GM23248 (cell line): ENCODE measurements at regions not wholly inside any gene's neighbourhood (a gene's known extent, or its start where the extent isn't known, plus 50 kb on each side); places are given as distances from the start of the nearest gene placed in this dataset.

Experiments used
- DNase-seq: peaks from one replicate; pipeline ENCODE4 v3.0.0-alpha.2; 2015
- H2AFZ ChIP-seq: fragments of 200-600 bp; sonication (generic); 2 replicates; pipeline ENCODE4 v1.6.1; 2016; ENCODE audit warnings: antibody characterized with exemption
- H3F3A ChIP-seq: fragments of 200-600 bp; sonication (generic); 2 replicates; pipeline ENCODE4 v1.6.1; 2016; ENCODE audit warnings: mild to moderate bottlenecking, antibody characterized with exemption, mixed run types; ENCODE audit not compliant: insufficient read depth
- H3K27ac ChIP-seq: fragments of 200-600 bp; sonication (generic); 2 replicates; pipeline ENCODE4 v1.5.1; 2016; ENCODE audit warnings: mild to moderate bottlenecking
- H3K27me3 ChIP-seq: fragments of 200-600 bp; sonication (generic); replicated peaks from 2 replicates; pipeline ENCODE4 v1.6.1; 2016; ENCODE audit warnings: mild to moderate bottlenecking; ENCODE audit not compliant: insufficient read depth
- H3K36me3 ChIP-seq: fragments of 200-600 bp; sonication (generic); 2 replicates; pipeline ENCODE4 v1.6.1; 2016; ENCODE audit warnings: low read depth, mild to moderate bottlenecking
- H3K4me1 ChIP-seq: fragments of 200-600 bp; sonication (generic); 2 replicates; pipeline ENCODE4 v1.6.1; 2016; ENCODE audit warnings: mild to moderate bottlenecking; ENCODE audit not compliant: insufficient read depth
- H3K4me2 ChIP-seq: fragments of 200-600 bp; sonication (generic); one replicate; pipeline ENCODE4 v1.6.1; 2016; ENCODE audit warnings: mild to moderate bottlenecking; ENCODE audit not compliant: unreplicated experiment
- H3K4me3 ChIP-seq: fragments of 200-600 bp; sonication (generic); 2 replicates; pipeline ENCODE4 v1.5.1; 2016; ENCODE audit warnings: mild to moderate bottlenecking
- H3K79me2 ChIP-seq: fragments of 200-600 bp; sonication (generic); 2 replicates; pipeline ENCODE4 v1.6.1; 2016; ENCODE audit warnings: mild to moderate bottlenecking; ENCODE audit not compliant: insufficient read depth
- H3K9ac ChIP-seq: fragments of 200-600 bp; sonication (generic); 2 replicates; pipeline ENCODE4 v1.6.1; 2016; ENCODE audit warnings: mild to moderate bottlenecking
- H3K9me2 ChIP-seq: fragments of 200-600 bp; sonication (generic); 2 replicates; pipeline ENCODE4 v1.6.1; 2016; ENCODE audit warnings: mixed run types, mild to moderate bottlenecking, moderate library complexity; ENCODE audit not compliant: insufficient read depth
- H3K9me3 ChIP-seq: fragments of 200-600 bp; sonication (generic); one replicate; pipeline ENCODE4 v1.6.1; 2017; ENCODE audit warnings: low read depth
- H4K20me1 ChIP-seq: fragments of 200-600 bp; sonication (generic); 2 replicates; pipeline ENCODE4 v1.6.0; 2016; ENCODE audit not compliant: insufficient read depth
- EZH2 ChIP-seq: fragments of 200-600 bp; sonication (generic); IDR thresholded peaks from 2 replicates; pipeline ENCODE4 v1.6.1; 2018; ENCODE audit warnings: antibody characterized with exemption, mild to moderate bottlenecking; ENCODE audit not compliant: insufficient read depth, poor library complexity, severe bottlenecking
- EZH2phosphoT487 ChIP-seq: fragments of 200-600 bp; sonication (generic); IDR thresholded peaks from 2 replicates; pipeline ENCODE4 v1.6.1; 2018; ENCODE audit warnings: antibody characterized with exemption, moderate library complexity, mild to moderate bottlenecking, low read depth; ENCODE audit not compliant: insufficient read depth
- WGBS, 2 experiments: methylation state at CpG; one replicate each; pipeline ENCODE4 v1.1.6; 2015 to 2017; ENCODE audit warnings: low lambda C conversion rate in 2 of 2, low coverage in 1 of 2; ENCODE audit errors: missing lambda C conversion rate in 2 of 2; 5-methylcytosine and 5-hydroxymethylcytosine counted together
- in situ Hi-C: fragments of 300-500 bp; cut with MboI; formaldehyde crosslinking; loops from 2 replicates; pipeline ENCODE4 v1.15.0; 2020

DNA sequence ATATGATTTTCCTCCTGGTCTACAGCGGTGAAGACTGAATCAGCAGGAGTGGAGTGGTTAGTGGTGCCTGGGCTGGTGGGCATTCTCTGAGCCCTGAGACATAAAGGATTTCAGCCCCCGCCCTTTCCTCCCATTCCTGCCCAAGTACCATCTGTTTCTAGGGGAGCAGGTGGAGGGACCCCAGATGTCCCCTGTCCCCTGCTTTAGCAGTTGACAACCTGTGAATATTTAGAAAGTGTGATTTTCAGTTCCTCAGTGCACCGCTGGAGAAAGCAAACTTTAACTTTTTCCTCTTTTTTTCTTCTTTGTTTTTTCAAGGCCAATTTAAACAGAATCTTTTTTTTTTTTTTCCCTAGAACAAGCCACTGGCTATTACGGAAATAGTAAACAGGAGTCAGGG, 163.8 kb upstream of the MYL2 start:
- H3K9me3 ChIP-seq = no peaks in the 10 kb centered on the region
- H3K79me2 ChIP-seq = no peaks in the 10 kb centered on the region
- no peak overlapping the region for H3K27ac ChIP-seq
- 31 to 43% methylated on average over 4 of the region's 4 CpGs for WGBS, 2 experiments
- no peaks in the 10 kb centered on the region for H3F3A ChIP-seq
- H3K36me3 ChIP-seq = no peaks in the 10 kb centered on the region
- H3K4me1 ChIP-seq = no peaks in the 10 kb centered on the region
- H3K9ac ChIP-seq = no peak overlapping the region
- no peak overlapping the region for H3K4me2 ChIP-seq
- in situ Hi-C loops = no loop called here
- DNase-seq = no peak
- no peaks in the 10 kb centered on the region for H3K9me2 ChIP-seq
- peaks cover 64% of the 10 kb centered on the region for H3K27me3 ChIP-seq
- TF ChIP-seq EZH2 = no peak
- no peak for TF ChIP-seq EZH2phosphoT487
- no peak overlapping the region for H2AFZ ChIP-seq
- no peaks in the 10 kb centered on the region for H4K20me1 ChIP-seq
- no peak overlapping the region for H3K4me3 ChIP-seq

DNA sequence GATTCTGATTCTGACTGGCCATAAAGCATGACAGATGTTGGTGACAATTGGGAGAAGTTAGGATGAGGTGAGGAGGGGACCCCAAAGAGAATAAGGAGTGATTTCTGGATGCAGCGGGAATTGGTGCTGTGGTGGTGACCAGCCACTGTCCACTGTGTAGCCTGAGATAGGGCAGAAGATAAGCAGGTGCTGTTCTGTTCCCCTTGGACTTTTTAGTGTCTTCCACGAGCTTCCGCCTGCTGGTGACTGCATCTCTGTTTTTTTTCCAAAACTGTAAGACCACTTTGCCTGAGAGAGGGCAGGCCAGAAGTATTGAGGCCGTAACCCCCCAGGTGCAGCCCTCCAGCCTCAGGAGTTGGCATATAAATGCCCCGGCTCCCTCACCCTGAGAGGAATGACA, 161.2 kb upstream of the MYL2 start:
- Histone ChIP-seq H3K4me2 (no peak overlapping the region), H3K4me1 (no peaks in the 10 kb centered on the region), H2AFZ (no peak overlapping the region), H3K4me3 (no peak overlapping the region), H3K36me3 (no peaks in the 10 kb centered on the region), H4K20me1 (no peaks in the 10 kb centered on the region), H3K9me2 (no peaks in the 10 kb centered on the region), H3K27ac (no peak overlapping the region), H3K9me3 (no peaks in the 10 kb centered on the region), H3F3A (no peaks in the 10 kb centered on the region), H3K79me2 (no peaks in the 10 kb centered on the region), H3K27me3 (peaks cover 71% of the 10 kb centered on the region), H3K9ac (no peak overlapping the region)
- in situ Hi-C loops = no loop called here
- no peak for TF ChIP-seq EZH2phosphoT487
- TF ChIP-seq EZH2 = no peak
- 46 to 52% methylated on average over 5 of the region's 5 CpGs for WGBS, 2 experiments
- no peak for DNase-seq

DNA sequence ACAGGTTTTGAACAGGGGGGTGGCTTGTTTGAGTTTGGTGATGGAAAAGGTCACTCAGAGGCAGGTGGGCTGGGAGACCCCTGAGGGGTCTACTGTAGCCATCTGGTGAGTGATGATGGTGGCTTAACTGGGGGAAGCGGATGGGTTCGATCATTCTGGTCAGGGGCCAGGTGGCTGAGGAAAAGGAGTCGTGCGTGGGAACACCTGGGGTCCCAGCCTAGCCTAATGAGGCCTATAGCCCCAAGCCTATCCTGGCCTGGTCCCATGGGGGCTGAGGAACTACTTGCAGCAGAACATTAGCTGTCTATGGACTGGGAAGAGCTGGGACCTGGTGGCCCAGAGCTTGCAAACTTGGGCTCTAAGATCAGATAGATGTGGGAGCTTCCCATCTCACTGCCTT, 158.4 kb upstream of the MYL2 start:
- no peaks in the 10 kb centered on the region for H3K9me3 ChIP-seq
- H3K4me3 ChIP-seq = no peak overlapping the region
- H3K9me2 ChIP-seq = no peaks in the 10 kb centered on the region
- H3K4me2 ChIP-seq = no peak overlapping the region
- no peak for TF ChIP-seq EZH2phosphoT487
- TF ChIP-seq EZH2 = no peak
- in situ Hi-C loops = no loop called here
- no peaks in the 10 kb centered on the region for H3F3A ChIP-seq
- no peak for DNase-seq
- no peaks in the 10 kb centered on the region for H3K79me2 ChIP-seq
- H3K9ac ChIP-seq = no peak overlapping the region
- H4K20me1 ChIP-seq = no peaks in the 10 kb centered on the region
- 64 to 66% methylated on average over 4 of the region's 4 CpGs for WGBS, 2 experiments
- no peak overlapping the region for H3K27ac ChIP-seq
- peaks cover 63% of the 10 kb centered on the region for H3K27me3 ChIP-seq
- H3K36me3 ChIP-seq = no peaks in the 10 kb centered on the region
- H2AFZ ChIP-seq = no peak overlapping the region
- H3K4me1 ChIP-seq = no peaks in the 10 kb centered on the region

DNA sequence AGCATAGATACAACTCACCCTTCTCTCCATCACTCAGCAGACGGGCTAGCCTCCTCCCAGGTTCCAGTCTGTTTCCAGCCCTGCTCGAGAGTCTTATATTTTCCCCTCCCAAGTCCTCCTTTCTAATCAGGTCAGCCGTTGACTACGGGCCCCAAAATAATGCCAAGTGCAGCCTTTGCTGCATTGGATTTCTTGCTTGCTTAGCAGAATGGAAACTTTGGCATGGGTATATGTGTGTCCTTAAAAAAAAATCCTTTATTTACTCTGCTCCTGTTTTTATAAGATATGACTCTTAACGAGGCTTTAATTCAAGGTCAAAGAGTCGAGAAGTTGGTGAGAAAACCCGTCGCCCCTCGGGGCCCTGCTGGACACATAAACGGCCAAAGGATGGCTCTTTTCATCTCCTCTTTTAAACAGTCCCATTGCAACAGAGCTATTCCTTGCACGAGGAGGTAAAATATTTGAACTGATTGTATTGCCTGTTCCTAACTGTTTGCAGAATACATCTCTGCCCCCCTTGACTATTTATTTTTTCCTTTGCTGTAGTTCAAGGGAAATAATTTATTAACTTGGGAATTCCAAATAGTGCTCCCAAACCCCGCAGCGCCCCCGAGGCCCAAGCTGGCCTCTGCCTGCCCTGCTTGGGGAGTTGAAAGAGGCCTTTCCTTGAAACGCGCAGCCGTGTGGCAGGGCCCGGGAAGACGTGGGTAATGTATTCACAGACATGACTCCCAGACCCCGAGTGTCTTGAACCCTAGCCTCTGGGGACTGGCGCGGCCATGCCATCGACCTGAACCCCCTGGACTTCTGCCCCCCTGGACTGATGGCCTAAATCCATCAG, 156.5 kb upstream of the MYL2 start:
- Histone ChIP-seq H3K4me3 (no peak overlapping the region), H3K27ac (no peak overlapping the region), H3K27me3 (peaks cover 59% of the 10 kb centered on the region), H3K36me3 (no peaks in the 10 kb centered on the region), H4K20me1 (no peaks in the 10 kb centered on the region), H3K79me2 (no peaks in the 10 kb centered on the region), H3K9me2 (no peaks in the 10 kb centered on the region), H3K9ac (no peak overlapping the region), H3K4me2 (no peak overlapping the region), H2AFZ (no peak overlapping the region), H3F3A (no peaks in the 10 kb centered on the region), H3K4me1 (no peaks in the 10 kb centered on the region), H3K9me3 (no peaks in the 10 kb centered on the region)
- TF ChIP-seq EZH2 (no peak), EZH2phosphoT487 (no peak)
- WGBS, 2 experiments = 4 to 7% methylated on average over 22 to 23 of the region's 23 CpGs
- no peak for DNase-seq
- in situ Hi-C loops = no loop called here
